H1 (cell line): ENCODE measurements at regions not wholly inside any gene's neighbourhood (a gene's known extent, or its start where the extent isn't known, plus 50 kb on each side); places are given as distances from the start of the nearest gene placed in this dataset.

ENCODE experiments used
- CTCF ChIA-PET: fragments of 300-600 bp; sonication (Branson Sonifier 250); formaldehyde crosslinking; loops from one replicate; lab custom pipeline; 2021; ENCODE audit not compliant: partially characterized antibody; lab: Charles Lee
- POLR2A ChIA-PET: fragments of 300-600 bp; sonication (Branson Sonifier 250); formaldehyde crosslinking; loops from one replicate; lab custom pipeline; 2021; ENCODE audit warnings: inconsistent platforms; ENCODE audit not compliant: partially characterized antibody; lab: Charles Lee
- DNase-seq, 2 experiments: peaks; one replicate each; pipeline versions ENCODE4 v3.0.0 to v3.0.0-alpha.2; 2010 to 2022; ENCODE audit warnings: low spot score in 2 of 2, low read depth in 1 of 2, mixed read lengths in 1 of 2
- FAIRE-seq: peaks from 2 replicates; lab custom pipeline; 2011; peaks lifted over from hg19 to GRCh38; lab: Jason Lieb, UNC
- H2AFZ ChIP-seq: 2 replicates; pipeline ENCODE4 v1.8.1; 2012; ENCODE audit warnings: low read length, inconsistent platforms
- H2AK5ac ChIP-seq: 2 replicates; pipeline ENCODE4 v1.6.1; 2013; ENCODE audit warnings: low read depth, low read length
- H2BK120ac ChIP-seq: replicated peaks from 2 replicates; pipeline ENCODE3; 2013; ENCODE audit warnings: low read depth, low read length, inconsistent platforms
- H2BK12ac ChIP-seq: 2 replicates; pipeline ENCODE4 v1.6.1; 2013; ENCODE audit warnings: low read depth, low read length
- H2BK15ac ChIP-seq: 2 replicates; pipeline ENCODE4 v1.6.1; 2013; ENCODE audit warnings: low read length
- H2BK20ac ChIP-seq: 2 replicates; pipeline ENCODE4 v1.6.1; 2013; ENCODE audit warnings: low read length
- H2BK5ac ChIP-seq: 2 replicates; pipeline ENCODE4 v1.6.1; 2013; ENCODE audit warnings: low read depth, low read length
- H3K14ac ChIP-seq: 2 replicates; pipeline ENCODE4 v1.6.1; 2013; ENCODE audit warnings: inconsistent platforms; ENCODE audit not compliant: insufficient read length
- H3K18ac ChIP-seq: 2 replicates; pipeline ENCODE4 v1.6.1; 2013; ENCODE audit warnings: low read length; ENCODE audit errors: extremely low read depth
- H3K23ac ChIP-seq: 2 replicates; pipeline ENCODE4 v1.6.1; 2013; ENCODE audit warnings: inconsistent platforms; ENCODE audit not compliant: insufficient read length
- H3K23me2 ChIP-seq: 2 replicates; pipeline ENCODE4 v1.6.1; 2013; ENCODE audit warnings: low read depth, low read length
- H3K27ac ChIP-seq: 2 replicates; pipeline ENCODE4 v1.6.1; 2011; ENCODE audit warnings: low read depth, low read length, inconsistent platforms
- H3K27me3 ChIP-seq, 4 experiments: replicated peaks in 1 of 4; 1 replicate in 1 of 4; 2 replicates in 3 of 4; pipeline versions ENCODE4 v1.6.1 to v1.8.1; 2011 to 2013; ENCODE audit warnings: low read length in 3 of 4, mild to moderate bottlenecking in 3 of 4, inconsistent platforms in 2 of 4, mixed read lengths in 2 of 4, moderate library complexity in 1 of 4; ENCODE audit not compliant: control insufficient read depth in 3 of 4, insufficient read depth in 3 of 4; ENCODE audit errors: extremely low read depth in 1 of 4
- H3K36me3 ChIP-seq, 4 experiments: 2 replicates each; pipeline versions ENCODE4 v1.6.1 to v1.8.1; 2011 to 2013; ENCODE audit warnings: mild to moderate bottlenecking in 4 of 4, low read length in 3 of 4, moderate library complexity in 2 of 4, control low read depth in 1 of 4, inconsistent platforms in 1 of 4; ENCODE audit not compliant: insufficient read depth in 4 of 4, control insufficient read depth in 2 of 4
- H3K4ac ChIP-seq: replicated peaks from 2 replicates; pipeline ENCODE3; 2013; ENCODE audit warnings: low read length, low read depth, mixed read lengths, inconsistent platforms; ENCODE audit not compliant: insufficient read length
- H3K4me1 ChIP-seq, 4 experiments: replicated peaks in 1 of 4; 1 replicate in 1 of 4; 2 replicates in 3 of 4; pipeline versions ENCODE4 v1.6.1 to v1.8.1; 2011 to 2013; ENCODE audit warnings: low read length in 3 of 4, inconsistent platforms in 2 of 4, mixed read lengths in 1 of 4; ENCODE audit not compliant: insufficient read depth in 4 of 4, control insufficient read depth in 3 of 4
- H3K4me2 ChIP-seq, 2 experiments: 2 replicates each; pipeline versions ENCODE4 v1.6.1 to v1.8.1; 2011 to 2013; ENCODE audit warnings: low read depth in 2 of 2, low read length in 2 of 2, control low read depth in 1 of 2, inconsistent platforms in 1 of 2, mild to moderate bottlenecking in 1 of 2; ENCODE audit not compliant: insufficient read depth in 1 of 2
- H3K4me3 ChIP-seq, 4 experiments: fragments of 200-600, 300-600 bp in 1 of 4; sonication (generic), shearing (Covaris generic), sonication (Bioruptor Twin) in 1 of 4; 2 replicates each; pipeline versions ENCODE4 v1.5.1 to v1.8.1; 2011 to 2016; ENCODE audit warnings: low read length in 4 of 4, low read depth in 3 of 4, control low read depth in 2 of 4, inconsistent platforms in 2 of 4, mild to moderate bottlenecking in 2 of 4, mixed read lengths in 1 of 4, moderate library complexity in 1 of 4; ENCODE audit not compliant: insufficient read depth in 2 of 4; ENCODE audit errors: extremely low read depth in 1 of 4
- H3K56ac ChIP-seq: replicated peaks from 2 replicates; pipeline ENCODE3; 2013; ENCODE audit warnings: low read depth, mild to moderate bottlenecking, mixed read lengths, low read length, inconsistent platforms; ENCODE audit not compliant: insufficient read length
- H3K79me1 ChIP-seq: 2 replicates; pipeline ENCODE4 v1.6.1; 2013; ENCODE audit warnings: low read depth, low read length, control low read depth
- H3K79me2 ChIP-seq, 2 experiments: 2 replicates each; pipeline versions ENCODE4 v1.6.1 to v1.8.1; 2012 to 2013; ENCODE audit warnings: low read length in 2 of 2, mild to moderate bottlenecking in 2 of 2, inconsistent platforms in 1 of 2; ENCODE audit not compliant: insufficient read depth in 2 of 2, control insufficient read depth in 1 of 2
- H3K9ac ChIP-seq, 4 experiments: replicated peaks in 1 of 4; 1 replicate in 1 of 4; 2 replicates in 3 of 4; pipeline versions ENCODE4 v1.6.1 to v1.8.1; 2011 to 2013; ENCODE audit warnings: low read depth in 3 of 4, low read length in 3 of 4, control low read depth in 2 of 4, mild to moderate bottlenecking in 2 of 4, moderate library complexity in 2 of 4, inconsistent platforms in 1 of 4; ENCODE audit errors: extremely low read depth in 1 of 4
- H3K9me3 ChIP-seq, 2 experiments: 2 replicates each; pipeline versions ENCODE4 v1.6.1 to v1.8.1; 2012 to 2013; ENCODE audit warnings: mild to moderate bottlenecking in 2 of 2, moderate library complexity in 2 of 2, control low read depth in 1 of 2, inconsistent platforms in 1 of 2, low read depth in 1 of 2, low read length in 1 of 2, mixed read lengths in 1 of 2; ENCODE audit not compliant: insufficient read depth in 2 of 2
- H4K20me1 ChIP-seq, 2 experiments: replicated peaks in 1 of 2; 2 replicates each; pipeline versions ENCODE3 to v1.8.1; 2011 to 2013; ENCODE audit warnings: inconsistent platforms in 2 of 2, low read length in 2 of 2, mild to moderate bottlenecking in 1 of 2; ENCODE audit not compliant: insufficient read depth in 2 of 2, control insufficient read depth in 1 of 2
- H4K5ac ChIP-seq: 2 replicates; pipeline ENCODE4 v1.6.1; 2013; ENCODE audit warnings: low read length, low read depth, mixed read lengths, inconsistent platforms; ENCODE audit not compliant: insufficient read length
- H4K8ac ChIP-seq: 2 replicates; pipeline ENCODE4 v1.8.0; 2013; ENCODE audit warnings: mild to moderate bottlenecking, moderate library complexity, low read length, inconsistent platforms; ENCODE audit not compliant: insufficient read depth; ENCODE audit errors: extremely low read depth
- H4K91ac ChIP-seq: replicated peaks from 2 replicates; pipeline ENCODE3; 2013; ENCODE audit warnings: low read length, mixed read lengths, inconsistent platforms; ENCODE audit not compliant: insufficient read length
- CTBP2 ChIP-seq: IDR thresholded peaks from 2 replicates; pipeline ENCODE4 v1.7.0; 2011; ENCODE audit warnings: borderline replicate concordance, mild to moderate bottlenecking, moderate library complexity, mixed read lengths, low read length; ENCODE audit not compliant: insufficient read depth, insufficient read length
- POLR2A ChIP-seq, 2 experiments: IDR thresholded peaks; 1 replicate in 1 of 2; 2 replicates in 1 of 2; pipeline ENCODE4 v1.6.1; 2011; ENCODE audit warnings: low read depth in 2 of 2, low read length in 2 of 2, mild to moderate bottlenecking in 2 of 2; ENCODE audit errors: control extremely low read depth in 1 of 2
- RAD21 ChIP-seq, 2 experiments: IDR thresholded peaks in 1 of 2; conservative IDR thresholded peaks in 1 of 2; 2 replicates each; pipeline ENCODE4 v1.6.1; 2011; ENCODE audit warnings: low read depth in 2 of 2, low read length in 2 of 2, improper control_type of control experiment in 1 of 2, inconsistent platforms in 1 of 2, mild to moderate bottlenecking in 1 of 2, moderate library complexity in 1 of 2
- TEAD4 ChIP-seq: IDR thresholded peaks from 2 replicates; pipeline ENCODE4 v1.6.1; 2012; ENCODE audit warnings: low read depth, low read length, inconsistent platforms, mixed read lengths
- WGBS, 2 experiments: shearing (Covaris generic) in 1 of 2; methylation state at CpG; one replicate each; pipeline versions ENCODE4 v1.1.6 to v1.1.7; 2013 to 2015; ENCODE audit warnings: low lambda C conversion rate in 2 of 2, mixed read lengths in 2 of 2, inconsistent platforms in 1 of 2, low coverage in 1 of 2, missing lambda C conversion rate in 1 of 2; ENCODE audit not compliant: insufficient replicate concordance in 2 of 2, insufficient coverage in 1 of 2, insufficient read length in 1 of 2; ENCODE audit errors: extremely low coverage in 1 of 2, missing lambda C conversion rate in 1 of 2; 5-methylcytosine and 5-hydroxymethylcytosine counted together

DNA sequence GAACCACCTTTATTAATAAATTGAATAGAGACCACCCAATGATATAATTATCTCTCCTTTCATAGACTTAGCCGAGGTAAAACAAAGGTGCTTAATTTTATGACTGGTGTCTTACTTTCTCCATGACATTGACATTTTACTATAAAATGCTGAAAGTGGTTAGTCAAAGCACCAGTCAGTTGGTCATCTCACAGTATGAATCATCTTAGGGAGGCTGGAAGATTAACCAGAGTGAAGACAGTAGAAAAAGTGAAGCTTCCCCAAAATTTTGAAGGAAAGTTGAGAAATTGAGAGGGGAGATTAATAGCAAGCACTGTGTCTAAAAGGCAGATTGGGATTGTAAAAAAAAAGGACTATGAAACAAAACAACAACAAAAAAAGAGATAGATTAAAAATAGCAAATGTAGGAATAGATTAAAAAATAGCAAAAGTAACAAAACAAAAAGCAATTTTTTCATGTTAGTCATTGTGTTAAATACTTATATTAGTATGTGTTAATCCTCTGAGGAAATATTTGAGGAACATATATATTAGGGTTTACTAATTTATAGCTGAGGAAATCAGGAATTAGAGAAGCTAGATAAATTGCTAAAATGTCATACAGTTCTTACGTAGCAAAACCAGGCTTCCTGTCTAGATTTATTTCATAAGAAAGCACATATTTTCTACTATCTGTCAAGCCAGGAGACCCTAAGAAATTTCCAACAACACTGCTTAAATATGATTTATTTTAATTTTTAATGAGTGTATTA, 557.3 kb upstream of the ANO5 start:
- no peak overlapping the region for H3K9ac ChIP-seq
- no peak overlapping the region for H4K5ac ChIP-seq
- H3K4me1 ChIP-seq, result no peaks in the 10 kb centered on the region
- H2BK20ac ChIP-seq, result no peak overlapping the region
- H3K4me2 ChIP-seq, result no peak overlapping the region
- H2AK5ac ChIP-seq, result no peak overlapping the region
- H3K4ac ChIP-seq, result no peak overlapping the region
- H3K79me2 ChIP-seq, result no peaks in the 10 kb centered on the region
- H3K18ac ChIP-seq, result no peak overlapping the region
- H2BK12ac ChIP-seq, result no peak overlapping the region
- H3K27ac ChIP-seq, result no peak overlapping the region
- no peaks in the 10 kb centered on the region for H3K27me3 ChIP-seq
- CTCF ChIA-PET, result no interaction called here
- no peaks in the 10 kb centered on the region for H3K36me3 ChIP-seq
- POLR2A ChIA-PET, result no interaction called here
- no peak overlapping the region for H2BK5ac ChIP-seq
- H3K56ac ChIP-seq, result no peak overlapping the region
- H3K9me3 ChIP-seq, result no peaks in the 10 kb centered on the region
- H3K23me2 ChIP-seq, result no peaks in the 10 kb centered on the region
- H2AFZ ChIP-seq, result no peak overlapping the region
- no peak overlapping the region for H2BK120ac ChIP-seq
- DNase-seq, result no peak
- H2BK15ac ChIP-seq, result no peak overlapping the region
- TF ChIP-seq RAD21 (IDR thresholded peaks at IDR 0.05 in 1 of 2, conservative IDR thresholded peaks at IDR 0.05 in 1 of 2; ENCODE audit: low read depth in 2 of 2, low read length in 2 of 2), result no peak
- no peak for TF ChIP-seq POLR2A (IDR thresholded peaks at IDR 0.05; ENCODE audit: control extremely low read depth in 1 of 2, low read depth in 2 of 2, low read length in 2 of 2)
- TF ChIP-seq CTBP2, result no peak
- TF ChIP-seq TEAD4, result no peak
- 74% methylated on average over 2 of the region's 2 CpGs; no CpG with 5 or more reads in 1 of the 2 experiments for WGBS, 2 experiments
- no peak overlapping the region for H4K91ac ChIP-seq
- H4K20me1 ChIP-seq, result no peaks in the 10 kb centered on the region
- no peak overlapping the region for H3K14ac ChIP-seq
- H3K79me1 ChIP-seq, result no peaks in the 10 kb centered on the region
- no peak for FAIRE-seq
- no peak overlapping the region for H3K4me3 ChIP-seq
- H4K8ac ChIP-seq, result no peak overlapping the region
- H3K23ac ChIP-seq, result no peak overlapping the region
